ENCODE measurements at regions not wholly inside any gene's neighbourhood (a gene's known extent, or its start where the extent isn't known, plus 50 kb on each side); places are given as distances from the start of the nearest gene placed in this dataset.

DNA sequence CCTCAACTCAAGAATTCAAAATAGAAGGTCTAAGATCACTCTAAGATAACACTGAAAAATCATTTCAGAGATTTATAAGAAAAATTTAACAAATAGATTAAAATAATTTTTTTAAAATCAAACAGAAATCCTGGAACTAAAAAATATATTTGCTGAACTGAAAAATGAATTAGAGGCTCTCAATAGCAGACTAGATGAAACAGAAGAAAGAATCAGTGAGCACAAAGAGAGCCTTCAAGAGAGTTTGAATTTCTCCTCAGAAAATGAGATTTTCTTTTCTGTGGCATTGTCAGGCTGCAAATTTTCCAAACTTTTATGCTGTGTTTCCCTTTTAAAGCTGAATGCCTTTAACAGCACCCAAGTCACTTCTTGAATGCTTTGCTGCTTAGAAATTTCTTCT lies 335.0 kb upstream of the SLC7A11 start:
- H3K4me1 ChIP-seq (ENCODE audit: control insufficient read depth, extremely low read depth, insufficient read depth, low read length) = no peaks in the 10 kb centered on the region
- DNase-seq (ENCODE audit: low read depth, low spot score) = no peak
- dilution Hi-C loops (cut with MboI; ENCODE audit: extremely low pct_ligation_motif_present, low sequenced_read_pairs) = no loop called here
- no peaks in the 10 kb centered on the region for H3K9me3 ChIP-seq (ENCODE audit: control insufficient read depth, low read depth, low read length)
- no peaks in the 10 kb centered on the region for H3K27me3 ChIP-seq (ENCODE audit: control insufficient read depth, extremely low read depth, insufficient read depth, low read length)
- H2AFZ ChIP-seq (ENCODE audit: control insufficient read depth, low read length) = no peak overlapping the region
- no peaks in the 10 kb centered on the region for H3K9me1 ChIP-seq (ENCODE audit: control insufficient read depth, extremely low read depth, insufficient read depth, low read length)
- no peak for FAIRE-seq
- no peak overlapping the region for H3K4me3 ChIP-seq (ENCODE audit: control insufficient read depth in 2 of 3, extremely low read depth in 1 of 3, insufficient read depth in 2 of 3, low read depth in 1 of 3, low read length in 3 of 3)
- H3K79me2 ChIP-seq (ENCODE audit: control insufficient read depth, insufficient read depth, low read length) = no peaks in the 10 kb centered on the region
- H4K20me1 ChIP-seq (ENCODE audit: control insufficient read depth, extremely low read depth, insufficient read depth, low read length) = no peaks in the 10 kb centered on the region
- H3K36me3 ChIP-seq (ENCODE audit: control insufficient read depth in 2 of 2, extremely low read depth in 1 of 2, insufficient read depth in 2 of 2, low read length in 2 of 2) = no peaks in the 10 kb centered on the region
- H3K9ac ChIP-seq (ENCODE audit: control insufficient read depth, extremely low read depth, insufficient read depth, low read length) = no peak overlapping the region
- H3K4me2 ChIP-seq (ENCODE audit: control insufficient read depth, extremely low read depth, insufficient read depth, low read depth, low read length) = no peak overlapping the region
- TF ChIP-seq EZH2 (IDR thresholded peaks at IDR 0.05; ENCODE audit: low read length) = no peak
- TF ChIP-seq CTCF (optimal IDR thresholded peaks at IDR 0.05 in 1 of 3, IDR thresholded peaks at IDR 0.05 in 1 of 3, conservative IDR thresholded peaks at IDR 0.05 in 1 of 3; ENCODE audit: extremely low read depth in 1 of 3, insufficient read depth in 2 of 3, low read length in 3 of 3) = no peak
- H3K27ac ChIP-seq (ENCODE audit: control insufficient read depth, insufficient read depth, low read length) = no peak overlapping the region

GRCh38 chr4:138576684-138577083 lies 334.5 kb upstream of the SLC7A11 start:
- Histone ChIP-seq H3K4me1 (ENCODE audit: control insufficient read depth, extremely low read depth, insufficient read depth, low read length) (no peaks in the 10 kb centered on the region), H3K9me1 (ENCODE audit: control insufficient read depth, extremely low read depth, insufficient read depth, low read length) (no peaks in the 10 kb centered on the region), H3K4me3 (ENCODE audit: control insufficient read depth in 2 of 3, extremely low read depth in 1 of 3, insufficient read depth in 2 of 3, low read depth in 1 of 3, low read length in 3 of 3) (no peak overlapping the region), H3K79me2 (ENCODE audit: control insufficient read depth, insufficient read depth, low read length) (no peaks in the 10 kb centered on the region), H3K27ac (ENCODE audit: control insufficient read depth, insufficient read depth, low read length) (no peak overlapping the region), H3K9ac (ENCODE audit: control insufficient read depth, extremely low read depth, insufficient read depth, low read length) (no peak overlapping the region), H3K4me2 (ENCODE audit: control insufficient read depth, extremely low read depth, insufficient read depth, low read depth, low read length) (no peak overlapping the region), H4K20me1 (ENCODE audit: control insufficient read depth, extremely low read depth, insufficient read depth, low read length) (no peaks in the 10 kb centered on the region), H2AFZ (ENCODE audit: control insufficient read depth, low read length) (no peak overlapping the region), H3K27me3 (ENCODE audit: control insufficient read depth, extremely low read depth, insufficient read depth, low read length) (no peaks in the 10 kb centered on the region), H3K36me3 (ENCODE audit: control insufficient read depth in 2 of 2, extremely low read depth in 1 of 2, insufficient read depth in 2 of 2, low read length in 2 of 2) (no peaks in the 10 kb centered on the region), H3K9me3 (ENCODE audit: control insufficient read depth, low read depth, low read length) (no peaks in the 10 kb centered on the region)
- dilution Hi-C loops (cut with MboI; ENCODE audit: extremely low pct_ligation_motif_present, low sequenced_read_pairs) = no loop called here
- FAIRE-seq = peak; percentile 36
- peak; percentile 9 for DNase-seq (ENCODE audit: low read depth, low spot score)
- TF ChIP-seq CTCF (optimal IDR thresholded peaks at IDR 0.05 in 1 of 3, IDR thresholded peaks at IDR 0.05 in 1 of 3, conservative IDR thresholded peaks at IDR 0.05 in 1 of 3; ENCODE audit: extremely low read depth in 1 of 3, insufficient read depth in 2 of 3, low read length in 3 of 3) (peak; percentile 43 to 58 (median 58)), EZH2 (IDR thresholded peaks at IDR 0.05; ENCODE audit: low read length) (no peak)
